Loucy (cell line): ENCODE measurements at regions not wholly inside any gene's neighbourhood (a gene's known extent, or its start where the extent isn't known, plus 50 kb on each side); places are given as distances from the start of the nearest gene placed in this dataset.

ENCODE experiments used
- EZH2phosphoT487 ChIP-seq: fragments of 200-600 bp; IDR thresholded peaks from 2 replicates; pipeline ENCODE4 v1.6.1; 2018; ENCODE audit warnings: antibody characterized with exemption, mild to moderate bottlenecking, moderate library complexity, borderline replicate concordance
- TF ChIP-seq, protein P1 (sequence below): fragments of 200-600 bp; sonication (generic); conservative IDR thresholded peaks from 2 replicates; pipeline ENCODE4 v1.5.1; 2014; ENCODE audit warnings: mild to moderate bottlenecking, antibody characterized with exemption, low read length

DNA sequence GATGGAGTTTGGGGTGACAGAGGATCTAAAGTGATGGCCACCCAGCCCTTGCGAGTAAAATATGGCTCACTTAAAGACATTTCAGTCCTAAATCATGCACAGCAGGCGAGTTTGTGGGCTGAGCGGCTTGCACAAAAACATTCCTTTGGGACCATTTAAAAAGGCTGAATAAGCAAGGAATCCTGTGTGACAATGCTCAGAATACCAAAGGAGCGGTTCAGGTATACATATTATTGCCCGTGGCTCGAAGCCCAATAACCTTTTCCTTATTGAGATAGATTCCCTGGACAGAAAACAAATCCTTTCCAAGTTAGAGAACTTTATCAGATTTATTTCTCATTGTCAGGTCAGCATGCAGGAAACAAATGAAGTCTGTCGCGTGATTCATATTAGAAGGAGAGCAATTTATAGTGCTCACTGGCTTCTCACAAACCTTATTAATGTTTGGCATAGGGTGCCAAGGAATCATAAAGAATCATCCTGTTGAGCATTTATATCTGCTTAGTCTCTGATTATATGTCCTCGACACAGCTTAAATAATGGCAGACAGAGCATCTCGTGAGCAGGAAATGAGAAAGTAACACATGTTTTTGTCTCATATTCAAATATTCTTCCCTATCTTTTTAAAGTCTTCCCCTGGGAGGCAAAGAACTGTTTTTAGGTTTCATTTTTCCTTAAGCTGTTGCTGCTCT lies 121.3 kb downstream of the TRMT11 start:
- TF ChIP-seq, protein P1, sequence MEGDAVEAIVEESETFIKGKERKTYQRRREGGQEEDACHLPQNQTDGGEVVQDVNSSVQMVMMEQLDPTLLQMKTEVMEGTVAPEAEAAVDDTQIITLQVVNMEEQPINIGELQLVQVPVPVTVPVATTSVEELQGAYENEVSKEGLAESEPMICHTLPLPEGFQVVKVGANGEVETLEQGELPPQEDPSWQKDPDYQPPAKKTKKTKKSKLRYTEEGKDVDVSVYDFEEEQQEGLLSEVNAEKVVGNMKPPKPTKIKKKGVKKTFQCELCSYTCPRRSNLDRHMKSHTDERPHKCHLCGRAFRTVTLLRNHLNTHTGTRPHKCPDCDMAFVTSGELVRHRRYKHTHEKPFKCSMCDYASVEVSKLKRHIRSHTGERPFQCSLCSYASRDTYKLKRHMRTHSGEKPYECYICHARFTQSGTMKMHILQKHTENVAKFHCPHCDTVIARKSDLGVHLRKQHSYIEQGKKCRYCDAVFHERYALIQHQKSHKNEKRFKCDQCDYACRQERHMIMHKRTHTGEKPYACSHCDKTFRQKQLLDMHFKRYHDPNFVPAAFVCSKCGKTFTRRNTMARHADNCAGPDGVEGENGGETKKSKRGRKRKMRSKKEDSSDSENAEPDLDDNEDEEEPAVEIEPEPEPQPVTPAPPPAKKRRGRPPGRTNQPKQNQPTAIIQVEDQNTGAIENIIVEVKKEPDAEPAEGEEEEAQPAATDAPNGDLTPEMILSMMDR = no peak
- TF ChIP-seq EZH2phosphoT487 = no peak
